B cell (primary cell): ENCODE measurements at regions not wholly inside any gene's neighbourhood (a gene's known extent, or its start where the extent isn't known, plus 50 kb on each side); places are given as distances from the start of the nearest gene placed in this dataset.

Experiments used
- EZH2 ChIP-seq: IDR thresholded peaks from 2 replicates; pipeline ENCODE4 v1.6.1; 2012; ENCODE audit warnings: borderline replicate concordance, low read depth, mild to moderate bottlenecking, moderate library complexity, low read length; ENCODE audit not compliant: insufficient read depth, poor library complexity, severe bottlenecking
- TF ChIP-seq, protein P1 (sequence below): fragments of 200-600 bp; IDR thresholded peaks from one replicate; pipeline ENCODE4 v1.8.0; 2022; ENCODE audit warnings: antibody characterized with exemption, mild to moderate bottlenecking

GRCh38 chr14:46279327-46279726 lies 372.3 kb downstream of the RPL10L start:
- TF ChIP-seq, protein P1, sequence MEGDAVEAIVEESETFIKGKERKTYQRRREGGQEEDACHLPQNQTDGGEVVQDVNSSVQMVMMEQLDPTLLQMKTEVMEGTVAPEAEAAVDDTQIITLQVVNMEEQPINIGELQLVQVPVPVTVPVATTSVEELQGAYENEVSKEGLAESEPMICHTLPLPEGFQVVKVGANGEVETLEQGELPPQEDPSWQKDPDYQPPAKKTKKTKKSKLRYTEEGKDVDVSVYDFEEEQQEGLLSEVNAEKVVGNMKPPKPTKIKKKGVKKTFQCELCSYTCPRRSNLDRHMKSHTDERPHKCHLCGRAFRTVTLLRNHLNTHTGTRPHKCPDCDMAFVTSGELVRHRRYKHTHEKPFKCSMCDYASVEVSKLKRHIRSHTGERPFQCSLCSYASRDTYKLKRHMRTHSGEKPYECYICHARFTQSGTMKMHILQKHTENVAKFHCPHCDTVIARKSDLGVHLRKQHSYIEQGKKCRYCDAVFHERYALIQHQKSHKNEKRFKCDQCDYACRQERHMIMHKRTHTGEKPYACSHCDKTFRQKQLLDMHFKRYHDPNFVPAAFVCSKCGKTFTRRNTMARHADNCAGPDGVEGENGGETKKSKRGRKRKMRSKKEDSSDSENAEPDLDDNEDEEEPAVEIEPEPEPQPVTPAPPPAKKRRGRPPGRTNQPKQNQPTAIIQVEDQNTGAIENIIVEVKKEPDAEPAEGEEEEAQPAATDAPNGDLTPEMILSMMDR: no peak
- no peak for TF ChIP-seq EZH2
